ENCODE measurements at regions not wholly inside any gene's neighbourhood (a gene's known extent, or its start where the extent isn't known, plus 50 kb on each side); places are given as distances from the start of the nearest gene placed in this dataset.
"Not testable (repeated sequence)": the region's sequence is repeated elsewhere in the genome, so short reads cannot be mapped to it uniquely, and the experiment has no call there.

DNA sequence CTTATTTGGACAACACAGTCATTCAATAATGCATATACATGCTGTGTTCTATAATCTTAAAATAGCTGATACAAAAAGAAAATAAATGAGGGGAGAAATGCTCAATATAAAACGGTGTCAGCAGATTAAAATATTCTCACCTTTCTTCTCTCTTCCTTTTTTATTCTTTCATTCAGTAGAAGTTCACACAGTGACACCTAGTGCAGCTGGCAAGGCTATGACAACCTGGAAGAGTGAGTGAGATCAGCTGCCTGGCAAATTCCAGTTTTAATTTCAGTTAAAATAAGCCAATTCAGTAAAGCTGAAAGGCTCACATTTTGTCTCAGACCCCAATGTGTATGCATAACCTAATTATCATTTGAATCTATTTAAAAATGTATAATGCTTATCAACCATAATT, 150.3 kb downstream of the RASEF start:
- Histone ChIP-seq H4K8ac (replicated peaks; ENCODE audit: insufficient read length, low read depth, low read length) (no peak overlapping the region), H3K4me2 (ENCODE audit: insufficient read depth, insufficient read length, low read length) (no peak overlapping the region), H3K27ac (ENCODE audit: insufficient read length, low read depth, low read length) (no peak overlapping the region), H4K91ac (ENCODE audit: insufficient read length, low read depth, low read length) (no peak overlapping the region), H3K23me2 (ENCODE audit: insufficient read length, low read depth, low read length, poor library complexity, severe bottlenecking) (no peaks in the 10 kb centered on the region), H3K27me3 (ENCODE audit: insufficient read depth, low read length) (no peaks in the 10 kb centered on the region), H2AFZ (ENCODE audit: low read length) (no peak overlapping the region), H3K9me3 (ENCODE audit: control insufficient read depth, low read depth, low read length) (peaks cover 18% of the 10 kb centered on the region), H2BK20ac (ENCODE audit: low read depth, low read length, poor library complexity, severe bottlenecking) (no peak overlapping the region), H3K4ac (ENCODE audit: low read depth, low read length) (no peak overlapping the region), H2BK12ac (ENCODE audit: insufficient read length, low read depth, low read length) (no peak overlapping the region), H3K14ac (ENCODE audit: insufficient read depth, low read length) (no peak overlapping the region), H3K4me1 (ENCODE audit: insufficient read depth, low read length) (no peaks in the 10 kb centered on the region; the same call in none of the 2 replicates), H3T11ph (ENCODE audit: low read length) (no peak overlapping the region), H2AK5ac (ENCODE audit: insufficient read length, low read length) (no peak overlapping the region), H2BK5ac (ENCODE audit: insufficient read length, low read length) (no peak overlapping the region), H3K18ac (ENCODE audit: insufficient read length, low read depth, low read length) (no peak overlapping the region), H2BK15ac (ENCODE audit: low read depth, low read length) (no peak overlapping the region), H4K20me1 (ENCODE audit: control insufficient read depth, insufficient read depth, insufficient read length) (no peaks in the 10 kb centered on the region), H4K5ac (ENCODE audit: insufficient read length, low read depth, low read length) (no peak overlapping the region), H2BK120ac (ENCODE audit: low read depth, low read length, poor library complexity, severe bottlenecking) (no peak overlapping the region), H3K79me2 (ENCODE audit: insufficient read depth, low read length) (no peaks in the 10 kb centered on the region), H3K56ac (ENCODE audit: insufficient read length, low read depth, low read length) (no peak overlapping the region), H3K23ac (ENCODE audit: insufficient read length, low read depth, low read length) (no peak overlapping the region), H3K79me1 (ENCODE audit: insufficient read depth, low read depth, low read length, poor library complexity, severe bottlenecking) (no peaks in the 10 kb centered on the region), H3K9ac (ENCODE audit: extremely low read depth, insufficient read length, low read length) (no peak overlapping the region)
- H3K36me3 Mint-ChIP-seq (ENCODE audit: insufficient read depth in 1 of 3, low read depth in 3 of 3) = peaks cover 21 to 29% (median 27%) of the 10 kb centered on the region in 3 experiments
- no peak overlapping the region for H3K4me3 Mint-ChIP-seq
- no peak for DNase-seq
- H3K9me3 Mint-ChIP-seq = peaks cover 26 to 27% of the 10 kb centered on the region in 2 experiments
- H3K27ac Mint-ChIP-seq = no peak overlapping the region
- H3K4me1 Mint-ChIP-seq = peaks cover 0 to 5% of the 10 kb centered on the region in 2 experiments; a peak in 2 of 4 replicates
- no peaks in the 10 kb centered on the region for H3K27me3 Mint-ChIP-seq (ENCODE audit: low read depth)
- TF ChIP-seq, protein P1, sequence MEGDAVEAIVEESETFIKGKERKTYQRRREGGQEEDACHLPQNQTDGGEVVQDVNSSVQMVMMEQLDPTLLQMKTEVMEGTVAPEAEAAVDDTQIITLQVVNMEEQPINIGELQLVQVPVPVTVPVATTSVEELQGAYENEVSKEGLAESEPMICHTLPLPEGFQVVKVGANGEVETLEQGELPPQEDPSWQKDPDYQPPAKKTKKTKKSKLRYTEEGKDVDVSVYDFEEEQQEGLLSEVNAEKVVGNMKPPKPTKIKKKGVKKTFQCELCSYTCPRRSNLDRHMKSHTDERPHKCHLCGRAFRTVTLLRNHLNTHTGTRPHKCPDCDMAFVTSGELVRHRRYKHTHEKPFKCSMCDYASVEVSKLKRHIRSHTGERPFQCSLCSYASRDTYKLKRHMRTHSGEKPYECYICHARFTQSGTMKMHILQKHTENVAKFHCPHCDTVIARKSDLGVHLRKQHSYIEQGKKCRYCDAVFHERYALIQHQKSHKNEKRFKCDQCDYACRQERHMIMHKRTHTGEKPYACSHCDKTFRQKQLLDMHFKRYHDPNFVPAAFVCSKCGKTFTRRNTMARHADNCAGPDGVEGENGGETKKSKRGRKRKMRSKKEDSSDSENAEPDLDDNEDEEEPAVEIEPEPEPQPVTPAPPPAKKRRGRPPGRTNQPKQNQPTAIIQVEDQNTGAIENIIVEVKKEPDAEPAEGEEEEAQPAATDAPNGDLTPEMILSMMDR (conservative IDR thresholded peaks at IDR 0.05) = peak; percentile 54
- WGBS (ENCODE audit: extremely low coverage, insufficient read length, low lambda C conversion rate) = no CpG with 5 or more reads among the region's 1 CpG

DNA sequence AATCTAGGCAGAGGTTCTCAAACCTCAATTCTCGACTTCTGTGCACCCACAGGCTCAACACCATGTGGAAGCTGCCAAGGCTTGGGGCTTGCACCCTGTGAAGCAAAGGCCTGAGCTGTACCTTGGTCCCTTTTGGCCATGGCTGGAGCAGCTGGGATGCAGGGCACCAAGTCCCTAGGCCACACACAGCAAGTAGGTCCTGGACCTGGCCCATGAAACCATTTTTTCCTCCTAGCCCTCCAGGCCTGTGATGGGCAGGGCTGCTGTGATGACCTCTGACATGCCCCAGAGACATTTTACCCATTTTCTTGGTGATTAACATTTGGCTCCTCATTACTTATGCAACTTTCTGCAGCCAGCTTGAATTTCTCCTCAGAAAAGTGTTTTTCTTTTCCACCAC, 146.7 kb downstream of the RASEF start:
- not testable (repeated sequence) for H3K79me2 ChIP-seq (ENCODE audit: insufficient read depth, low read length); H2BK12ac ChIP-seq (ENCODE audit: insufficient read length, low read depth, low read length); H2AK5ac ChIP-seq (ENCODE audit: insufficient read length, low read length); H2BK15ac ChIP-seq (ENCODE audit: low read depth, low read length); H3T11ph ChIP-seq (ENCODE audit: low read length); H3K27ac Mint-ChIP-seq; H4K91ac ChIP-seq (ENCODE audit: insufficient read length, low read depth, low read length); DNase-seq; H3K56ac ChIP-seq (ENCODE audit: insufficient read length, low read depth, low read length); H3K23ac ChIP-seq (ENCODE audit: insufficient read length, low read depth, low read length); H3K9ac ChIP-seq (ENCODE audit: extremely low read depth, insufficient read length, low read length); H4K20me1 ChIP-seq (ENCODE audit: control insufficient read depth, insufficient read depth, insufficient read length); H3K18ac ChIP-seq (ENCODE audit: insufficient read length, low read depth, low read length); H3K27ac ChIP-seq (ENCODE audit: insufficient read length, low read depth, low read length); H2BK20ac ChIP-seq (ENCODE audit: low read depth, low read length, poor library complexity, severe bottlenecking); H2BK5ac ChIP-seq (ENCODE audit: insufficient read length, low read length); H2BK120ac ChIP-seq (ENCODE audit: low read depth, low read length, poor library complexity, severe bottlenecking); H4K8ac ChIP-seq (replicated peaks; ENCODE audit: insufficient read length, low read depth, low read length); H3K79me1 ChIP-seq (ENCODE audit: insufficient read depth, low read depth, low read length, poor library complexity, severe bottlenecking); H3K4me1 Mint-ChIP-seq; H3K4me3 Mint-ChIP-seq; H3K23me2 ChIP-seq (ENCODE audit: insufficient read length, low read depth, low read length, poor library complexity, severe bottlenecking); H4K5ac ChIP-seq (ENCODE audit: insufficient read length, low read depth, low read length); H3K14ac ChIP-seq (ENCODE audit: insufficient read depth, low read length); H3K4me2 ChIP-seq (ENCODE audit: insufficient read depth, insufficient read length, low read length); H3K27me3 Mint-ChIP-seq (ENCODE audit: low read depth); H3K27me3 ChIP-seq (ENCODE audit: insufficient read depth, low read length); H3K4me1 ChIP-seq (ENCODE audit: insufficient read depth, low read length); H3K4ac ChIP-seq (ENCODE audit: low read depth, low read length); H2AFZ ChIP-seq (ENCODE audit: low read length)
- peaks cover 18% of the 10 kb centered on the region for H3K9me3 ChIP-seq (ENCODE audit: control insufficient read depth, low read depth, low read length)
- no CpG with 5 or more reads among the region's 1 CpG for WGBS (ENCODE audit: extremely low coverage, insufficient read length, low lambda C conversion rate)
- peaks cover 26 to 30% of the 10 kb centered on the region in 2 experiments for H3K9me3 Mint-ChIP-seq
- H3K36me3 Mint-ChIP-seq (ENCODE audit: insufficient read depth in 1 of 3, low read depth in 3 of 3) = peaks cover 21 to 33% (median 27%) of the 10 kb centered on the region in 3 experiments
